ENCODE measurements at regions not wholly inside any gene's neighbourhood (a gene's known extent, or its start where the extent isn't known, plus 50 kb on each side); places are given as distances from the start of the nearest gene placed in this dataset.

DNA sequence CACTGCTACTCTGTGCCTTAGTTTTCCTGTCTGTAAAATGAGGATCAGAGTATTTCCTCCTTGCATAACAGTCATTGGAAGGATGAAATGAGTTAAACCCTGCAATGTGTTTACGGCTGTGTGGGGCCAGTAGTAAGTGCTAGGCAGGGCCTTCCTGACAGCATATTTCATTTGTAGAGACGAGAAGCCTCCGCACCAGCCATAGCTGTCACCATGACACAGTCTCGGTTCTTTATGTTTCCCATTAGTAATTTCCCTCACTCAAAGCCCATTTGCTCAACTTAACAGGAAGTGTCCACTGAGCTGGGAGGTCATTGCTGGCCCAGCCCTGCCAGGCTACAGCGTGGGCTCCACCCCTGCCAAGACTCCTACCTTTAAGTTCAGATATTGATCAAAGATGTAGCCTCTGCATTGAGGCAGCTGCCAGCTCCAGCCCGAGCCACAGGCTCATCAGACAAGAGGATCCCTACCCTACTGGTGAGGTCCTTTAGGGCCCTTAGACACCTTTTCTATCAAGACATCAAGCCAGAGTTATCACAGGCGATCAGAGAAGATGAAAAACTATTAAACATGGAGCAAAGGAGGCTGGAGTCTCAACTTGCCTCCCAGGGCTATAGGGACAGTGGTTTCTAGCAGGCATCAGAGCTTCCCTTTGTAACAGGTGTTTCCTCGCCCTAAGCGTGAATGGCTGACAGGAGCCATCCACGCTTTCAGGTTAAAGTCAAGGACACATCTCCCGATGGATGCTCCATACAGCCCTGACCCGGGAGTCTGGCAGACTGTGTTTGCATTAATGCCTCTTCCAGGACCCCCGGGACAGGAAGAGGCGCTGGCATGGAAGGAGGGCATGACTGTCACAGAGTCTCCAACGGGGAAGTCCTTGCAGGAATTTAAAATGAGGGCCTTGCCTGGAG, 251.7 kb downstream of the NDUFA10 start (continued):
- TF ChIP-seq, protein P1, sequence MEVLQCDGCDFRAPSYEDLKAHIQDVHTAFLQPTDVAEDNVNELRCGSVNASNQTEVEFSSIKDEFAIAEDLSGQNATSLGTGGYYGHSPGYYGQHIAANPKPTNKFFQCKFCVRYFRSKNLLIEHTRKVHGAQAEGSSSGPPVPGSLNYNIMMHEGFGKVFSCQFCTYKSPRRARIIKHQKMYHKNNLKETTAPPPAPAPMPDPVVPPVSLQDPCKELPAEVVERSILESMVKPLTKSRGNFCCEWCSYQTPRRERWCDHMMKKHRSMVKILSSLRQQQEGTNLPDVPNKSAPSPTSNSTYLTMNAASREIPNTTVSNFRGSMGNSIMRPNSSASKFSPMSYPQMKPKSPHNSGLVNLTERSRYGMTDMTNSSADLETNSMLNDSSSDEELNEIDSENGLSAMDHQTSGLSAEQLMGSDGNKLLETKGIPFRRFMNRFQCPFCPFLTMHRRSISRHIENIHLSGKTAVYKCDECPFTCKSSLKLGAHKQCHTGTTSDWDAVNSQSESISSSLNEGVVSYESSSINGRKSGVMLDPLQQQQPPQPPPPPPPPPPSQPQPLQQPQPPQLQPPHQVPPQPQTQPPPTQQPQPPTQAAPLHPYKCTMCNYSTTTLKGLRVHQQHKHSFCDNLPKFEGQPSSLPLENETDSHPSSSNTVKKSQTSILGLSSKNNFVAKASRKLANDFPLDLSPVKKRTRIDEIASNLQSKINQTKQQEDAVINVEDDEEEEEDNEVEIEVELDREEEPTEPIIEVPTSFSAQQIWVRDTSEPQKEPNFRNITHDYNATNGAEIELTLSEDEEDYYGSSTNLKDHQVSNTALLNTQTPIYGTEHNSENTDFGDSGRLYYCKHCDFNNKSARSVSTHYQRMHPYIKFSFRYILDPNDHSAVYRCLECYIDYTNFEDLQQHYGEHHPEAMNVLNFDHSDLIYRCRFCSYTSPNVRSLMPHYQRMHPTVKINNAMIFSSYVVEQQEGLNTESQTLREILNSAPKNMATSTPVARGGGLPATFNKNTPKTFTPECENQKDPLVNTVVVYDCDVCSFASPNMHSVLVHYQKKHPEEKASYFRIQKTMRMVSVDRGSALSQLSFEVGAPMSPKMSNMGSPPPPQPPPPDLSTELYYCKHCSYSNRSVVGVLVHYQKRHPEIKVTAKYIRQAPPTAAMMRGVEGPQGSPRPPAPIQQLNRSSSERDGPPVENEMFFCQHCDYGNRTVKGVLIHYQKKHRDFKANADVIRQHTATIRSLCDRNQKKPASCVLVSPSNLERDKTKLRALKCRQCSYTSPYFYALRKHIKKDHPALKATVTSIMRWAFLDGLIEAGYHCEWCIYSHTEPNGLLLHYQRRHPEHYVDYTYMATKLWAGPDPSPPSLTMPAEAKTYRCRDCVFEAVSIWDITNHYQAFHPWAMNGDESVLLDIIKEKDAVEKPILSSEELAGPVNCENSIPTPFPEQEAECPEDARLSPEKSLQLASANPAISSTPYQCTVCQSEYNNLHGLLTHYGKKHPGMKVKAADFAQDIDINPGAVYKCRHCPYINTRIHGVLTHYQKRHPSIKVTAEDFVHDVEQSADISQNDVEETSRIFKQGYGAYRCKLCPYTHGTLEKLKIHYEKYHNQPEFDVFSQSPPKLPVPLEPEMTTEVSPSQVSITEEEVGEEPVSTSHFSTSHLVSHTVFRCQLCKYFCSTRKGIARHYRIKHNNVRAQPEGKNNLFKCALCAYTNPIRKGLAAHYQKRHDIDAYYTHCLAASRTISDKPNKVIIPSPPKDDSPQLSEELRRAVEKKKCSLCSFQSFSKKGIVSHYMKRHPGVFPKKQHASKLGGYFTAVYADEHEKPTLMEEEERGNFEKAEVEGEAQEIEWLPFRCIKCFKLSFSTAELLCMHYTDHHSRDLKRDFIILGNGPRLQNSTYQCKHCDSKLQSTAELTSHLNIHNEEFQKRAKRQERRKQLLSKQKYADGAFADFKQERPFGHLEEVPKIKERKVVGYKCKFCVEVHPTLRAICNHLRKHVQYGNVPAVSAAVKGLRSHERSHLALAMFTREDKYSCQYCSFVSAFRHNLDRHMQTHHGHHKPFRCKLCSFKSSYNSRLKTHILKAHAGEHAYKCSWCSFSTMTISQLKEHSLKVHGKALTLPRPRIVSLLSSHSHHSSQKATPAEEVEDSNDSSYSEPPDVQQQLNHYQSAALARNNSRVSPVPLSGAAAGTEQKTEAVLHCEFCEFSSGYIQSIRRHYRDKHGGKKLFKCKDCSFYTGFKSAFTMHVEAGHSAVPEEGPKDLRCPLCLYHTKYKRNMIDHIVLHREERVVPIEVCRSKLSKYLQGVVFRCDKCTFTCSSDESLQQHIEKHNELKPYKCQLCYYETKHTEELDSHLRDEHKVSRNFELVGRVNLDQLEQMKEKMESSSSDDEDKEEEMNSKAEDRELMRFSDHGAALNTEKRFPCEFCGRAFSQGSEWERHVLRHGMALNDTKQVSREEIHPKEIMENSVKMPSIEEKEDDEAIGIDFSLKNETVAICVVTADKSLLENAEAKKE (CRISPR knock-in tag; IDR thresholded peaks at IDR 0.05) = no peak
- TF ChIP-seq POLR2AphosphoS5 (IDR thresholded peaks at IDR 0.05; ENCODE audit: low read depth) = no peak
- TF ChIP-seq ZNF114 (CRISPR knock-in tag; IDR thresholded peaks at IDR 0.05) = no peak
- TF ChIP-seq NANOG (IDR thresholded peaks at IDR 0.05; ENCODE audit: borderline replicate concordance) = no peak
- TF ChIP-seq JUNB (IDR thresholded peaks at IDR 0.05; ENCODE audit: unreplicated experiment) = no peak
- no peak for TF ChIP-seq EZH2phosphoT487 (IDR thresholded peaks at IDR 0.05; ENCODE audit: unreplicated experiment)

DNA sequence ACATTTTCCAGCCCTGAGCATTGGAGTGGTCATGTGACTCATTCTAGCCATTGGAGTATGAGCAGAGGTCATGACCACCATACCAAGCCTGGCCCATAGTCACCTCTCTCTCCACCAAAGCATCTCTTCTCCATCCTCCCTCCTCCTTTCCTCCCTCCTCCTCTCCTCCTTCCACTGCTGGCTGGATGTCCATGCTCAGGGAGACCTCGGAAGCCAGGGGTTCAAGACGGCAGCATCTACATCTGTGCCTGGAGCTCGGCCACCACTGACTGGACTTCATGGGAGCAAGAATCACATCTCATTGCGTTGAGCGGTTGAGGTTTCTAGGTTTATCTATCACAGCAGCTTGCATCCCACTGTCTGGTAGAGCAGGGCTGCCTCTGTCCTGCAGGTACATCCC, 252.4 kb downstream of the NDUFA10 start:
- H3K4me1 ChIP-seq (ENCODE audit: insufficient read depth) = no peaks in the 10 kb centered on the region
- H3K27ac Mint-ChIP-seq = no peak overlapping the region
- no peaks in the 10 kb centered on the region for H3K27me3 ChIP-seq (ENCODE audit: insufficient read depth)
- no peak overlapping the region for H3K4me3 ChIP-seq
- H3K36me3 ChIP-seq (ENCODE audit: insufficient read depth) = no peaks in the 10 kb centered on the region
- no peak overlapping the region for H3K4me3 Mint-ChIP-seq
- peaks cover 8% of the 10 kb centered on the region for H3K27me3 Mint-ChIP-seq (ENCODE audit: insufficient read depth, low read depth, poor library complexity)
- H3K4me1 Mint-ChIP-seq = no peaks in the 10 kb centered on the region
- no peak overlapping the region for H2AFZ ChIP-seq
- peaks cover 4% of the 10 kb centered on the region; the same call in 1 of the 3 replicates for H3K9me3 Mint-ChIP-seq
- H3F3A ChIP-seq (replicated peaks; ENCODE audit: low read depth) = no peaks in the 10 kb centered on the region
- TF ChIP-seq, protein P2, sequence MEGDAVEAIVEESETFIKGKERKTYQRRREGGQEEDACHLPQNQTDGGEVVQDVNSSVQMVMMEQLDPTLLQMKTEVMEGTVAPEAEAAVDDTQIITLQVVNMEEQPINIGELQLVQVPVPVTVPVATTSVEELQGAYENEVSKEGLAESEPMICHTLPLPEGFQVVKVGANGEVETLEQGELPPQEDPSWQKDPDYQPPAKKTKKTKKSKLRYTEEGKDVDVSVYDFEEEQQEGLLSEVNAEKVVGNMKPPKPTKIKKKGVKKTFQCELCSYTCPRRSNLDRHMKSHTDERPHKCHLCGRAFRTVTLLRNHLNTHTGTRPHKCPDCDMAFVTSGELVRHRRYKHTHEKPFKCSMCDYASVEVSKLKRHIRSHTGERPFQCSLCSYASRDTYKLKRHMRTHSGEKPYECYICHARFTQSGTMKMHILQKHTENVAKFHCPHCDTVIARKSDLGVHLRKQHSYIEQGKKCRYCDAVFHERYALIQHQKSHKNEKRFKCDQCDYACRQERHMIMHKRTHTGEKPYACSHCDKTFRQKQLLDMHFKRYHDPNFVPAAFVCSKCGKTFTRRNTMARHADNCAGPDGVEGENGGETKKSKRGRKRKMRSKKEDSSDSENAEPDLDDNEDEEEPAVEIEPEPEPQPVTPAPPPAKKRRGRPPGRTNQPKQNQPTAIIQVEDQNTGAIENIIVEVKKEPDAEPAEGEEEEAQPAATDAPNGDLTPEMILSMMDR (conservative IDR thresholded peaks at IDR 0.05; ENCODE audit: low read depth in 2 of 2) = no peak
- TF ChIP-seq ZNF331 (CRISPR knock-in tag; IDR thresholded peaks at IDR 0.05; ENCODE audit: low read depth) (no peak), ZNF114 (CRISPR knock-in tag; IDR thresholded peaks at IDR 0.05) (no peak), POLR2AphosphoS5 (IDR thresholded peaks at IDR 0.05; ENCODE audit: low read depth) (no peak), CREB1 (CRISPR knock-in tag; IDR thresholded peaks at IDR 0.05; ENCODE audit: low read depth) (no peak), EZH2 (IDR thresholded peaks at IDR 0.05; ENCODE audit: low read depth, unreplicated experiment) (no peak)
- TF ChIP-seq, protein P3, sequence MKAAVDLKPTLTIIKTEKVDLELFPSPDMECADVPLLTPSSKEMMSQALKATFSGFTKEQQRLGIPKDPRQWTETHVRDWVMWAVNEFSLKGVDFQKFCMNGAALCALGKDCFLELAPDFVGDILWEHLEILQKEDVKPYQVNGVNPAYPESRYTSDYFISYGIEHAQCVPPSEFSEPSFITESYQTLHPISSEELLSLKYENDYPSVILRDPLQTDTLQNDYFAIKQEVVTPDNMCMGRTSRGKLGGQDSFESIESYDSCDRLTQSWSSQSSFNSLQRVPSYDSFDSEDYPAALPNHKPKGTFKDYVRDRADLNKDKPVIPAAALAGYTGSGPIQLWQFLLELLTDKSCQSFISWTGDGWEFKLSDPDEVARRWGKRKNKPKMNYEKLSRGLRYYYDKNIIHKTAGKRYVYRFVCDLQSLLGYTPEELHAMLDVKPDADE (IDR thresholded peaks at IDR 0.05) = no peak
- no peak for ATAC-seq
- no peak overlapping the region for H3K4me2 ChIP-seq
- no peak overlapping the region for H3K27ac ChIP-seq (ENCODE audit: low read depth)
- no peaks in the 10 kb centered on the region for H3K79me2 ChIP-seq (replicated peaks; ENCODE audit: insufficient read depth)
- H3K9me2 ChIP-seq (ENCODE audit: insufficient read depth) = no peaks in the 10 kb centered on the region
- peaks cover 2% of the 10 kb centered on the region; the same call in 1 of the 3 replicates for H3K36me3 Mint-ChIP-seq (ENCODE audit: low read depth)
- no peak for DNase-seq (ENCODE audit: low spot score)
- H4K20me1 ChIP-seq (replicated peaks; ENCODE audit: insufficient read depth) = no peaks in the 10 kb centered on the region
